SK-N-SH treated with all-trans-retinoic acid at 6 μM for 48 hours (cell line): ENCODE measurements at regions not wholly inside any gene's neighbourhood (a gene's known extent, or its start where the extent isn't known, plus 50 kb on each side); places are given as distances from the start of the nearest gene placed in this dataset.

Experiments used
- BACH2 ChIP-seq: fragments of 250-450 bp; sonication (Bioruptor Pico); IDR thresholded peaks from 2 replicates; pipeline ENCODE4 v1.9.0; 2021; ENCODE audit warnings: mild to moderate bottlenecking, borderline replicate concordance
- CSDC2 ChIP-seq: fragments of 250-450 bp; sonication (Bioruptor Pico); IDR thresholded peaks from 2 replicates; pipeline ENCODE4 v1.5.0; 2020; ENCODE audit warnings: mild to moderate bottlenecking, moderate library complexity
- ESRRG ChIP-seq: fragments of 250-450 bp; sonication (Bioruptor Pico); IDR thresholded peaks from 2 replicates; pipeline ENCODE4 v1.6.1; 2021; ENCODE audit warnings: mild to moderate bottlenecking
- PATZ1 ChIP-seq: fragments of 250-450 bp; sonication (Bioruptor Pico); IDR thresholded peaks from 2 replicates; pipeline ENCODE4 v1.8.0; 2020; ENCODE audit warnings: mild to moderate bottlenecking, moderate library complexity, borderline replicate concordance
- RARB ChIP-seq: fragments of 250-450 bp; sonication (Bioruptor Pico); IDR thresholded peaks from 2 replicates; pipeline ENCODE4 v1.8.0; 2021; ENCODE audit warnings: mild to moderate bottlenecking, moderate library complexity
- SNAI2 ChIP-seq: fragments of 250-450 bp; sonication (Bioruptor Pico); IDR thresholded peaks from 2 replicates; pipeline ENCODE4 v1.5.0; 2020; ENCODE audit warnings: mild to moderate bottlenecking, moderate library complexity
- TCF4 ChIP-seq: fragments of 250-450 bp; sonication (Bioruptor Pico); IDR thresholded peaks from 2 replicates; pipeline ENCODE4 v1.8.0; 2021; ENCODE audit warnings: mild to moderate bottlenecking, moderate library complexity, borderline replicate concordance
- TOX ChIP-seq: fragments of 250-450 bp; sonication (Bioruptor Pico); IDR thresholded peaks from 2 replicates; pipeline ENCODE4 v1.8.0; 2021; ENCODE audit warnings: mild to moderate bottlenecking, moderate library complexity, borderline replicate concordance
- ZC3H10 ChIP-seq: fragments of 250-450 bp; sonication (Bioruptor Pico); IDR thresholded peaks from 2 replicates; pipeline ENCODE4 v1.5.1; 2021; ENCODE audit warnings: mild to moderate bottlenecking, moderate library complexity
- ZFP3 ChIP-seq: fragments of 250-450 bp; sonication (Bioruptor Pico); IDR thresholded peaks from 2 replicates; pipeline ENCODE4 v1.5.0; 2020; ENCODE audit warnings: mild to moderate bottlenecking, moderate library complexity
- ZNF70 ChIP-seq: fragments of 450-650 bp; formaldehyde crosslinking; IDR thresholded peaks from 2 replicates; pipeline ENCODE4 v1.5.0; 2020; ENCODE audit warnings: mild to moderate bottlenecking, moderate library complexity
- TF ChIP-seq, protein P1 (sequence below): fragments of 250-450 bp; sonication (Bioruptor Pico); IDR thresholded peaks from 2 replicates; pipeline ENCODE4 v1.5.1; 2020; ENCODE audit warnings: low read depth, mild to moderate bottlenecking, moderate library complexity

GRCh38 chr12:86543716-86544115 is 287.5 kb upstream of the MGAT4C start:
- TF ChIP-seq ZNF70 (CRISPR knock-in tag) (no peak), TOX (CRISPR knock-in tag) (no peak), PATZ1 (CRISPR knock-in tag) (no peak), TCF4 (CRISPR knock-in tag) (no peak), ZC3H10 (CRISPR knock-in tag) (no peak), CSDC2 (CRISPR knock-in tag) (no peak), RARB (CRISPR knock-in tag) (no peak), BACH2 (CRISPR knock-in tag) (no peak), ESRRG (no peak), ZFP3 (CRISPR knock-in tag) (no peak), SNAI2 (CRISPR knock-in tag) (no peak)
- TF ChIP-seq, protein P1, sequence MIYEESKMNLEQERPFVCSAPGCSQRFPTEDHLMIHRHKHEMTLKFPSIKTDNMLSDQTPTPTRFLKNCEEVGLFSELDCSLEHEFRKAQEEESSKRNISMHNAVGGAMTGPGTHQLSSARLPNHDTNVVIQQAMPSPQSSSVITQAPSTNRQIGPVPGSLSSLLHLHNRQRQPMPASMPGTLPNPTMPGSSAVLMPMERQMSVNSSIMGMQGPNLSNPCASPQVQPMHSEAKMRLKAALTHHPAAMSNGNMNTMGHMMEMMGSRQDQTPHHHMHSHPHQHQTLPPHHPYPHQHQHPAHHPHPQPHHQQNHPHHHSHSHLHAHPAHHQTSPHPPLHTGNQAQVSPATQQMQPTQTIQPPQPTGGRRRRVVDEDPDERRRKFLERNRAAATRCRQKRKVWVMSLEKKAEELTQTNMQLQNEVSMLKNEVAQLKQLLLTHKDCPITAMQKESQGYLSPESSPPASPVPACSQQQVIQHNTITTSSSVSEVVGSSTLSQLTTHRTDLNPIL (CRISPR knock-in tag), result no peak
